Chondrocyte (in vitro differentiated cells): ENCODE measurements at regions not wholly inside any gene's neighbourhood (a gene's known extent, or its start where the extent isn't known, plus 50 kb on each side); places are given as distances from the start of the nearest gene placed in this dataset.

Experiments
- DNase-seq: peaks from one replicate; pipeline ENCODE4 v3.0.0; 2021; ENCODE audit warnings: mixed read lengths, low spot score
- H3K27ac Mint-ChIP-seq: one replicate; pipeline ENCODE4 v1.8.0; 2021; ENCODE audit warnings: mild to moderate bottlenecking, moderate library complexity, mixed read lengths; ENCODE audit not compliant: unreplicated experiment
- H3K27me3 Mint-ChIP-seq: 2 replicates; pipeline ENCODE4 v1.8.0; 2021; ENCODE audit warnings: low read depth, mixed read lengths
- H3K36me3 Mint-ChIP-seq: 2 replicates; pipeline ENCODE4 v1.8.0; 2021; ENCODE audit warnings: low read depth, mixed read lengths
- H3K4me1 Mint-ChIP-seq: 2 replicates; pipeline ENCODE4 v1.8.0; 2021; ENCODE audit warnings: low read depth, mild to moderate bottlenecking, mixed read lengths
- H3K4me3 Mint-ChIP-seq: one replicate; pipeline ENCODE4 v1.8.0; 2021; ENCODE audit warnings: mild to moderate bottlenecking, moderate library complexity, mixed read lengths; ENCODE audit not compliant: unreplicated experiment
- H3K9me3 Mint-ChIP-seq: 2 replicates; pipeline ENCODE4 v1.8.0; 2021; ENCODE audit warnings: low read depth, mixed read lengths
- TF ChIP-seq, protein P1 (sequence below): fragments of 200-600 bp; sonication (generic); IDR thresholded peaks from 2 replicates; pipeline ENCODE4 v1.5.0; 2021; ENCODE audit warnings: antibody characterized with exemption, mild to moderate bottlenecking, moderate library complexity

DNA sequence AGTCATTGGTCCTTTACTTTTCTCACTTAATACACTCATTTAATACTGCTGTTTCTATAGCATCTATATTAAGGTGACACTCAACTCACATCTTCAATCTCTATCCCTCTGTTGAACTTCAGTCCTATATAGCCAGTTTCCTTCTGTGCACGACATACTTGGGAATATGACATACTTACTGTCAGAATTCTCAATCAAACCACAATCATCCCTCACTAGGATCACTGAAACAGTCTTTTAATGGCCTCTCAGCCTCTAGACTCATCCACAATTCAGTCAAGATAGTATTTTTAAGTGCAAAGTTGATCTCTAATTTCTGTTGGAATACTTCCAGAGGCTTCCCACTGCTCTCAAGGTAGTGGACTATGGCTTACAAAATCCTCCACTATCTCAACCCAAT is 251.0 kb upstream of the MEF2C start:
- DNase-seq, result no peak
- no peaks in the 10 kb centered on the region for H3K9me3 Mint-ChIP-seq
- no peaks in the 10 kb centered on the region for H3K27me3 Mint-ChIP-seq
- H3K4me1 Mint-ChIP-seq, result no peaks in the 10 kb centered on the region
- no peaks in the 10 kb centered on the region for H3K36me3 Mint-ChIP-seq
- no peak overlapping the region for H3K4me3 Mint-ChIP-seq
- TF ChIP-seq, protein P1, sequence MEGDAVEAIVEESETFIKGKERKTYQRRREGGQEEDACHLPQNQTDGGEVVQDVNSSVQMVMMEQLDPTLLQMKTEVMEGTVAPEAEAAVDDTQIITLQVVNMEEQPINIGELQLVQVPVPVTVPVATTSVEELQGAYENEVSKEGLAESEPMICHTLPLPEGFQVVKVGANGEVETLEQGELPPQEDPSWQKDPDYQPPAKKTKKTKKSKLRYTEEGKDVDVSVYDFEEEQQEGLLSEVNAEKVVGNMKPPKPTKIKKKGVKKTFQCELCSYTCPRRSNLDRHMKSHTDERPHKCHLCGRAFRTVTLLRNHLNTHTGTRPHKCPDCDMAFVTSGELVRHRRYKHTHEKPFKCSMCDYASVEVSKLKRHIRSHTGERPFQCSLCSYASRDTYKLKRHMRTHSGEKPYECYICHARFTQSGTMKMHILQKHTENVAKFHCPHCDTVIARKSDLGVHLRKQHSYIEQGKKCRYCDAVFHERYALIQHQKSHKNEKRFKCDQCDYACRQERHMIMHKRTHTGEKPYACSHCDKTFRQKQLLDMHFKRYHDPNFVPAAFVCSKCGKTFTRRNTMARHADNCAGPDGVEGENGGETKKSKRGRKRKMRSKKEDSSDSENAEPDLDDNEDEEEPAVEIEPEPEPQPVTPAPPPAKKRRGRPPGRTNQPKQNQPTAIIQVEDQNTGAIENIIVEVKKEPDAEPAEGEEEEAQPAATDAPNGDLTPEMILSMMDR, result no peak
- H3K27ac Mint-ChIP-seq, result no peak overlapping the region

DNA sequence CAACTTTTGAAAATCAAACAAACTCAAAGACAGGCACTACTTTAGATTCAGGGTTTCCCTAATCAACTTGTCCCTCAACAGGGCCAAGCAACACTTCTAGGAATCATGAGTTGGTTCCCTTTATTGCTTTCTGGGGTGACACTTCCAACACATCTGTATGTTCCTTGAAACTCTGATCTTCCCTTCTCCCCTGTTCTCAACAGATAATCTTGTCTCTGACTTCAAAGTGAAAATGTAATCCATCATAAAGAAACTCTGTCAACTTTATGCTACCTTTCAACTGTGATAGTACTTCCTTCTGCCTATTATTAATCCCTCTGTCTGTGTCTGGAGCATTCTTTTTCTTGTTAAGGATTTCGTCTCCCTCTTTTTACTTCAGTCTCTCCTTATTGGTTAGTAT is 250.1 kb upstream of the MEF2C start:
- Mint-ChIP-seq H3K36me3 (no peaks in the 10 kb centered on the region), H3K9me3 (no peaks in the 10 kb centered on the region), H3K4me1 (peaks cover 4% of the 10 kb centered on the region), H3K4me3 (no peak overlapping the region), H3K27me3 (no peaks in the 10 kb centered on the region), H3K27ac (no peak overlapping the region)
- TF ChIP-seq, protein P1, result no peak
- DNase-seq, result no peak

DNA sequence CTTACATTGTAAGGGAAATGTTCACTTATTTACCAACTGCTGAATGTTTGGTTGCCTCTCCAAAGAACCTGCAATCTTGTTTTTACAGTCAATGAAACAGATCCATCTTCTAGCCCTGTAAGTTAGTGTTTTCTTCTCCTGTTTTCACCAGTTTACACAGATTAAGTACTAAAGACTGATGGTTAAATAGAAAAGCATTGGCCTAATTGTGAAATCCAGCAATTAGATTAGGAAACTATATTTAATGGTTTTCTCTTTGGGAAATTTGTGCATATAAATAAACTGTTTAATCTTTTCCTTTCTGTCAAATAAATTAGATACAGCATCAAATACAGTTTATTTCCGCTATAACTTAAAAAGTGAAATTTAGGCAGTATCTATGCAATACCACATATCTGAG is 247.9 kb upstream of the MEF2C start:
- Mint-ChIP-seq H3K36me3 (no peaks in the 10 kb centered on the region), H3K4me1 (peaks cover 8% of the 10 kb centered on the region), H3K27me3 (no peaks in the 10 kb centered on the region), H3K4me3 (no peak overlapping the region), H3K27ac (no peak overlapping the region), H3K9me3 (no peaks in the 10 kb centered on the region)
- no peak for DNase-seq
- TF ChIP-seq, protein P1, result no peak

DNA sequence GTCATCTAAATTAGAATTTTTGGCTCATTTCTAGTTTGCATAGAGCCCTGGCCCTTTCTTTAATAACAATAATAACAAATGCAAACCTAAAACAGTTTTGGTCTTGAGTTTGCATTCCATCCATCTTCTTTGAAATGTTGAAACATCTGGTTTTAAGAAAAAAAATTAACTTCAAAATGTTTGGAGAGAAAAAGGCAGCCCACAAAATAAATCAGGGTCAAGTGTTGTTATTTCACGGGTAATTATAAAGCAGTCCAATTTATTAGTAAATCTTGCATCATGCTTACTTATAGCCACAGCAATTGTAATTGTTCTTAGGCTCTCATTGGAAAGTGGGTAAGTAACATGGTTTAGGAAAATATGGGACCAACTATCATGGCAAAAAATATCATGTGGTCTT is 247.0 kb upstream of the MEF2C start:
- H3K4me1 Mint-ChIP-seq, result peaks cover 8% of the 10 kb centered on the region
- H3K27ac Mint-ChIP-seq, result no peak overlapping the region
- H3K9me3 Mint-ChIP-seq, result no peaks in the 10 kb centered on the region
- H3K27me3 Mint-ChIP-seq, result no peaks in the 10 kb centered on the region
- TF ChIP-seq, protein P1, result no peak
- H3K36me3 Mint-ChIP-seq, result no peaks in the 10 kb centered on the region
- no peak for DNase-seq
- no peak overlapping the region for H3K4me3 Mint-ChIP-seq

DNA sequence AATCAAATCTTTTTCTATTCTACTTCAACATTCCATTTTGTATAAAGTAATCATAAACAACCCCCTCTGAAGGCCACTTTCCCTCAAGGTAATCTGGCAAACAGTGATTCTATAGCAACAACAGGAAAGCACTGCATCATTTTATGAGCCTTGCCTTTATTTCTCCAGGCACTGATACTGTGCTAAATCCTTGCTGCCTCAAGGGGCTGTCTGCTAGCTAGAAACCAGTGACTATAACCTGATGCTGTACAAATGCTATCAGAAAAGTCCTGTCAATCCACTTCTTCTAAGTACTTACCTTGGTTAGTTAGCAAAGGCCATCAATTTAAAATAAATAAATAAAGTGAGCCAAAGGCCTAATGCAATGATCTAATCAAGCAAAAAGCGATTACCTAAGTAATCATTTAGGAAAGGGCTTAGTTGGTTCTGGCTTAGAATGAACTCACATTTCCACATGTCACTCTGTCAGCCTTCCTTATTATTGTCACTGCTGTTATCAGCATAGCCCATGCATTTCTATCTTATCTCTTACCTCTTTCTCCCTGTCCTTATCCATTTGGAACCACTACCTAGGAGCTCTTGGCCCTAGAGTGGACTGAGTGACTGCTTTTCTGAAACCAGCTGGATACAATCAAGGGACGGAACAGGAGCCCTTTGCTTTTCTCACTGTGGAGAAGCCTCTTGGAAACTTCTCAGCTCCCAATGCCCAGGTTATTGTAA is 246.1 kb upstream of the MEF2C start:
- Mint-ChIP-seq H3K4me3 (no peak overlapping the region), H3K4me1 (peaks cover 8% of the 10 kb centered on the region), H3K27ac (no peak overlapping the region), H3K9me3 (no peaks in the 10 kb centered on the region), H3K36me3 (peaks cover 2% of the 10 kb centered on the region), H3K27me3 (no peaks in the 10 kb centered on the region)
- DNase-seq, result no peak
- TF ChIP-seq, protein P1, result no peak
